Stimulated activated CD8-positive, alpha-beta memory T cell treated with anti-CD3 and anti-CD28 coated beads, Interleukin-4, amount 100 ng/mL, for 4 hours (primary cell): ENCODE measurements at regions not wholly inside any gene's neighbourhood (a gene's known extent, or its start where the extent isn't known, plus 50 kb on each side); places are given as distances from the start of the nearest gene placed in this dataset.

Experiments
- DNase-seq, 2 donors: peaks; one replicate each; pipeline ENCODE4 v3.0.0-alpha.2; 2020; ENCODE audit warnings: low read depth in 2 of 2, low spot score in 1 of 2

DNA sequence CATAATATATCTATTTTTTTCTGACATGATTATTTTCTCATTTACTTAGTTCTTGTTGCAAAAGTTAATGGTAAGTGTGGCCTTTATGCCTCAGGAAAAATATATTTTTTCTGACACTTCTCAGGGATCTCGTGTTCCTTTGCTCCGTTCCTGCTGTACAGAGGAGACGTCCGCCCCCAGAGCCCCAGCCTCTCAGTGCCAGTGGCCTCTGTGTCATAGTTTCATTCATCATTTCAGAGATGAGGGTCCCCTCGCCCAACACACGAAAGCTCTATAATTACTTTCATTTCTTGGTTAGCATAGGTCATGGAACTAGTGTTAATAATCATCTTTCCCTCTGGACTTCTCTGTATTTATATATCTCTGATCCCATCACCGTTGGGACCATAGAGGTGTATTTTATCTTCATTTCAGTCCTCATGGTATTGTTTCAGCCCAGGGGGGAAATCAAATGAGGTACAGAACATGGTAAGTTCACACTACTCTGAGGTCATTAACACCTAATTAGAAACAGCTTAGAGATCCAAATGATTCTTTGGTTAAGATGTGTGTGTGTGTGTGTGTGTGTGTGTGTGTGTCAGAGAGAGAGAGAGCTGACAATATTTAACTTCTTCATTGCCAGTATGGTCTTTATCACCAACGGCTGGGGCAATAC is 631.1 kb upstream of the TENM3 start:
- no peak for DNase-seq

DNA sequence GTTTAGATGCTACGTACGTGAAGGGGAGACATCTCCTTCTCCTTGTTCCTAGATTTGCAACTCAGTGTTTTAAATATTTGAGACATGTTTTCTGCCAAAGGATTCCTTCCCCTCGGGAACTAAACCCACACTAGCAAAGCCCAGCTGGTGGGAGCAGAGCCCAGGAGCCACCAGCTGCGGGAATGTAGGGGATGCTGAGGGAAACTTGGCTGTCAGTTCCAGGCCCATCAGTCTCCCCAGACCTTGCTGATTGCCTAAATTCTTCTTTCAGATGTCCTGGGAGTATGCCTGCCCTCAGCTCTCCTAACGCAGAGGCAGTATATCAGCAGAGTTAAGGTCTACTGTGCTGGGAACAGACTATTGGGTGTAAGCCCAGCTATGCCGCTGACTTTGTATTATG is 630.0 kb upstream of the TENM3 start:
- DNase-seq = no peak

DNA sequence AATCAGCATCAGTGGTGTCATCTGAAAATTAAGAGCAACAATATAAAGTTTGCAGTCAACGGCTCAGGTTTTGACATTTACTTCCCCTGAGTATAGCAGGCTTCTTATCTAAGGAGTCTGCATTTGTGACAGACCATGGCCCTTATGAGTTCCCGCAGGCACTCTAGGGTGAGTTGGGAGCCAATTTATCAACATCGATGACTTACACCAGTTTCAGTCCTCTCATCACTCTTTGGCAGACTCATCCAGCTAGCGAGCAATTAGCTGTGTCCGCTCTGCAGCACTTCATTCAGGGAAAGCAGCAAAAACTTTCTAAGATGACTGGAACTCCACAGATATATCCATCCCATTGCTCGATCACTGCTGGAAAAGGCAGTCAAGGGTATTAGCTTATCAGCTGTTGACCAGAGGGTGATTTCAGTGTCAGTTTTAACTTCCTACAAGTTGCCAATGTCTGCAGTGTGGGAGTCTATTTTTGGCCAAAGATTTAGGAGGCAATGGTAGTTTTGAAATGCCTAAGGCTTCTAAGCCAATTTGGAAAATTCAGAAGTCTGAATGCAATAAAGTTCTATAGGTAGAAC is 625.1 kb upstream of the TENM3 start:
- no peak for DNase-seq

DNA sequence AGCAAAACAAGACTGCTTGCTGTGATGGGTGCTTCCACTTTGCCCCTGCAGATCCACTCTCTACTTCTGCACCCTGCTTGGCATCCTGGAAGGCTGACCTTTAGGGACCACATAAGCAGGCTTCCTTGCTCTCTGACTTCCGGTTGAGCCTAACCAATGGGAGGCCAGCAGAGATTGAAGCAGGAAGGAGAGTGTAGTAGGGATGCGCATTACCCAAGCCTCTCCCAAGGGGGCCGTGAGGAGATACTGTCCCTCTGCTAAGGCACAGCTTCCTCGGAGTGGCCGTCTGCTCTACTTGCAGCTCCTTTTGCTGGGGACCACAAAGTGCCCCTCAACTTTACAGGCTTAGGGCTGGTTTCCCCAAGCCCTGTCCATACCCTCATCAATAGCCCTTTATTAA is 624.3 kb upstream of the TENM3 start:
- no peak for DNase-seq

DNA sequence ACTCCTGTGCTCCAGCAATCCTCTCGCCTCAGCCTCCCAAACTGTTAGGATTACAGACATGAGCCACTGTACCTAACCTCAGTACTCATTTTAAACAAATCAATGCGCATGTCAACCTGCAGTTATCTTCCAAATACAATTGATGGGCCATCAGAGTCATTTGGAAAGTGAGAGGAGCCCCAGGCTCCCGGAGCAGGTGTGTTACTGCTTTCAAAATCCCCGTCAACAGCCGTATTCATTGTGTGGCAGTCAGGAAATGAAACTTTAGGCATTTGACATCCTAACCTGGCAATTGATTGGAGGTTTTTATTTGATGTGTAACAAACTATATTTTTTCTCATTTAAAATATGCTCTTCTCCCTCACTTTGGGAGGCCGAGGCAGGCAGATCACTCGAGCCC is 623.6 kb upstream of the TENM3 start:
- DNase-seq = no peak

DNA sequence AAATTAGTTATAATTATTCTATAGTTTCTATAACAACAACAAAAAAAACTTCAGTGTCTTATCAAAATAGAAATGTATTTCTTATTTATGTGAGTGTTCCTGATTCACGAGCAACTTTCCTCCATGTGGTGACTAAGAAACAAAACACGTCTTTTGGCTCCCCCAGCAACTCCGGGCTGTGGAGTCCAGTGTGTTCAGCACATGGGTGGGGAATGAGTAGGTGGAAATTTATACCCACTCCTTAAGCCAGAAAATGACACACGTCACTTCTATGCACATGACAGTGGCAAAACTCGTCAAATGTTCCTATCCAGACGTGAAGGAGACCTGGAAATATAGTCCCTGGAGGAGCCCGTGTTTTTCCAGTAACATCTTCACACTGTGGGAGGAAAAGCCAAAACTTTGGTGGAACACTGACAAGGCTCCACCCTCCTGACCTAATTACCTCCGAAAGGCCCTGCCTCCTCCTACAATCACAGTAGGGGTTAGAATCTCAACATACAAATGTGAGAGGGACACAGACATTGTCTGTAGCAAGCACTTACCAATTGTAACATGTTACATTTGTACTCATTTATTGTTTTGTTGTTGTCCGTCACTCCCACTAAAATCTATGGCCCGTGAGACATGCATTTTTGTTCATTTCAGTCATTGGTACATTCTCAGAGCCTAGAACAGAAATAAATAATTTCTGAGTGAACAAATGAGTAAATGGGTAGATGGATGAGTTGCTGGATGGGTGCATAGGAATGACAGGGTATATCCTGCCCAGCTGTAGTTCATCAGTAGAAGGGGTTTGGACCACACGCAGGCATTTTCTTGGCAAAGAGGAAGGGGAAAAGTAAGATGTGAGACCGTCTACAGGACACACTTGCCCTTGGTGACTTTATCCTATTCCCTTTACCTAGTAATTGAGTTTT is 605.8 kb upstream of the TENM3 start:
- DNase-seq = no peak

DNA sequence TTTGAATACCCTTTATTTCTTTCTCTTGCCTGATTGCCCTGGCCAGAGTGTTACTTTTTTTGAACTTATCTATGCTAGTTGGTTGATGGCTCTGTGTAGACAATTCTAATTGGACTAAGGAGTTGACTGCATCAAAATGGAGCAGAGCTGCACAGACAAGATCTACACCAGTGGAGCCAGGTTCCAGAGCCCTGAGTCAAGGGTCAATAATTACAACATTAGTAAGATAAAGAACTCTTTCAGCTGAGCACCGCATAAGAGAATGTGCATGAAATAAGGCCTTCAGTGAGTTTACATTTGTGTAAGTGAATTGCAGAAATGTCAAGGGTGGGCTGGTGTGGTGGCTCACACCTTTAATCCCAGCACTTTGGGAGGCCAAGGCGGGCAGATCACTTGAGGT is 599.7 kb upstream of the TENM3 start:
- DNase-seq = no peak

DNA sequence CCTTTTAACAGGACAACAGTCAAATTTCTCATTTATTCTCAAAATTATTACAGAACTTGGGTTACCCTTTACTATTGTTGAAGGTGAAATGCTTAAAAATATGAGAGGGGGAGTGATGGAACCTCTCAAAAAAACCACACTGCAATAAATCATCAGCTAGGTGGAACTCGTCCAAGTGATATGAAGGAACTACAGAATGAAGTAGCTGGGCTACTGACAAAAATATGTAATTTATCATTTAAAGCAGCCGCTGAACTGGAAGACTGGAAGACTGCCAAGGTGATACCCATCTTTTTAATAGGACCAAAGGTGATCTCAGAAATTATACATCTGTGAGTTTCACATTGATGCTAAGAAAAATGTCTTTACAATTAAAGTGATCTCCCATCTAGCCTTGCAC is 597.7 kb upstream of the TENM3 start:
- DNase-seq = no peak

DNA sequence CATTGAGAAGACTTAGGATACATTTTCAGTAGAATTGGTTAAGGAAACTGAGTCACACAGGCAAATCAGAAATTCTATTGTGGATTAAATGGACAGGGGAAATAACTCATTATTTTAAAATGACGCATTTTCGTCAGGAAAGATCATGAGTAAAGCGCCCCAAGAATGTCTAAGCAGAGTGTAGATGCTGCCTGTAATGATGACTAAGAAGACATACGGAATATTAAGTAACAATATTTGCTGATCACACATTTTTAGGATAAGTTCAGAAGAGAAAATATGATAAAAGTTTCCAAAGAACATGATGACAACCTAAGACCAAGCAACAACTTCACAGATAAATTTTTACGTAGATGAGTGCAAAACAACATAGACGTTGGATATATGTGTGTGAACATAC is 596.3 kb upstream of the TENM3 start:
- no peak for DNase-seq

DNA sequence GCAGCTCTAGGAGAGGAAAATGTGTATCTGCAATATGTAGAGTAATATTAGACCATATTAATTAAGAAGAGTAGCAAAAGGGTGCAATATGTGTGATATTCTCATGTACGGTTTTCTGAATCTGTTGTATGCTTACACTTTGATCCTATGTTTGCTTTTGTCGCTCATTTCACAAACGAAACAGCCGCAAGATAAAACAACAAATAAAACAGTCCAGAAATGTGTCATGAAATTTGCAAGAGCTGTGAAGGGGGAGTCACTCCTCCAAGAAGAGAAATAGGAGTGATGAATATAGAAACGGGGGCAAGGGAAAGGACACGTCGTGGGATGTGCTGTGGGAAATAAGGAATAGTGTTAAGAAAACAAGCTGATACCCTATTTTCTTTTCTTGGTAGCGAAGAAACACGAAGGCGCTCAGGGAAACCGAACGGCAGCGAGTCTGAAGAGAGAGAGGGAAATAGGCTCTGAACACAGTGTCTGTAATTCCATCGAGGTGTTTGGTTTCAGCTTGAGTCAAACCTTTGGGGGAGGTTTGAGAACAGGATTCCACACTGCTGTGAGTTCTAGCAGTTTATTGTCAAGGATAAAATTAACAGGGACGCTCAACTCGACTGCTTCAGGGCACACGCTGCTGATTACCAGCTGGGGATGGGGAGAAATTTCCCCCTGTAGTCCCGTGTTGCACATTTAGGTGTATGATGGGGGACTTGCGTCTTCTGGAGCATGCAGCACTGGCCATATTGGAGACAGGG is 595.6 kb upstream of the TENM3 start:
- DNase-seq = no peak

DNA sequence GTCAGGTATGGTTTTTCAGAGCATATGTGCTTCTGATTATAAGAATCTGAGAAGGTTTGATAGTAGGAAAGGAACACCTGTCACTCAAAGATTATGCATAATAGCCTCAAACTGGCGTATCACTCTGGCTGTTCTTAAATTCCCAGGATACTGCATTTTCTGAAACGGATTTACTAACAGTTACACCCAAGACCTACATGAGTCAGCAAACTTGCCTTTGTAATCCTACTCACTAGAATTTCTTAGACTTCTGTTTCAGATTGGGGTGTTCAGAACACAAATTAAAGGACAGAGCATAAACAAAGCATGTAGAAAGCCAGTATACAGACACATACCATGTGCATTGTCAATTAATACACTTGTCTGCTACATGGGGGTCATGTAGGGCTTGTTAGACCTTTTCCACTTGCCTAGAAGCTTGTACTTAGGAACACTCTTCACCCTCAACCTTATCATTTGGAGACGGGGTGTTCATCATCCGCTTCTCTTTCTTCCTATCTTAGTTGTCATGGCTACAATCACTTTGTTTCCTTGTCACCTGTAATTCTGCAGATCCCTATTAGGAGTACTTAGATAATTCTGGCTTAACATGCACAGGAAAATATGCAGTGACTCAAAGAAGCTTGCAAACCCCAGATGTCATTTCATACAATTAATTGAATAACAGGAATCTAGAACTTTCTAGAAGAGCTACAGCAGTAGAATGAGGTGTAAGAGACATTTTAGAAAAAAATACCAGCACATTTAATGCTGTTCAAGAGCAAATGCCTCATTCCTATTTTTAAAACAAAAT is 593.0 kb upstream of the TENM3 start:
- DNase-seq = no peak

DNA sequence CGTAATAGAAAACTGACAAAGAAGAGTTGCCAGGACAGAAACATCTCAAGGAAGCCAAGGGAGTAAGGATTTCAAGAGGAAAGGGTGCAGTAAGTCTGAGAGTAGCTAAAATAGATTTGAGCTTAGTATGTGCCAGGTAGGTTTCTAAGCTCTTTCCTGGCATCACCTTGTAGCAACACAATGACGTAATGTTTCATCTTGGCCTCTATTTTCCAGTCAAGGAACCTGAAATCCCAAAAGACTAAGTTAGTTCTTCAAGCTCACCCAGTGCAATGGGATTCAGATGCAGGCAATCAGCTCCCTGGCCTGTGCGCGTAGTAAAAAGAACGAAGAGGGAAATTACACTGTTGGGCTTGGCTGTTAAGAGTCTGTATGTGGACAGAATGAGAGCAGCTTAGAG is 586.5 kb upstream of the TENM3 start:
- no peak for DNase-seq

DNA sequence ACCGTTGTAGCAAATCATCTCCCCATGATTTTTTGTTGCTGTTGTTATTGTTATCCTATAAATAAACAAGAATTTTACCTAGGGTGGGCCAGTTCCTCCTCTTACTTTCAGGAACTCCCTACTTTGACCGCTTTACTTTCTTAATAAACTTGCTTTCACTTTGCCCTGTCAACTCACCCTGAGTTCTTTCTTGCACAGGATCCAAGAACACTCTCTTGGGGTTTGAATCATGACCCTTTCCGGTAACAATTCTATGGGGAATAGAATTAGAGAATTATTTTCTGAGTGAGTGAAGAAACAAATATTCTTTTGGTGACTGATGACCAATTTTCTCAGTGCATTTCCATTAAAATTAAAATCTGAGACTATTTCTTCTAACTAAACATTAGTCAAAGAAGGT is 584.0 kb upstream of the TENM3 start:
- no peak for DNase-seq

DNA sequence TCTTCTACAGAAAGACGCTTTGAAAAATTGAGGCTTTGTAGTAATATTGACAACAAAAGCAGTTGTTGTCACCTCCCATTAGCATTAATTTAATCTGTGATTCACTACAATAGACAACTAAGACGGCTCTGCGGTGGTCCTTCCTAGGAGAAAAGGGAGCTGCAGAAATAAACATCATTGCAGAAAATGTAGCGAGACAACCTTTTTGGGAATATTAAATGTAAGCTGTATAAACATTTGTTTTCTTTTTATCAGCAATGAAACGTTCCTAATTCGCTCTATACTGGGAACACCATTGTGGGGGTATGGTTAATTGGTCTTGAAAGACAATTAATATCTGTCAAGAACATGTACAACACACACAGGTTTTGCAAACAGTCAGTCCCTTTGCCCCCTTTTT is 583.3 kb upstream of the TENM3 start:
- DNase-seq = no peak

DNA sequence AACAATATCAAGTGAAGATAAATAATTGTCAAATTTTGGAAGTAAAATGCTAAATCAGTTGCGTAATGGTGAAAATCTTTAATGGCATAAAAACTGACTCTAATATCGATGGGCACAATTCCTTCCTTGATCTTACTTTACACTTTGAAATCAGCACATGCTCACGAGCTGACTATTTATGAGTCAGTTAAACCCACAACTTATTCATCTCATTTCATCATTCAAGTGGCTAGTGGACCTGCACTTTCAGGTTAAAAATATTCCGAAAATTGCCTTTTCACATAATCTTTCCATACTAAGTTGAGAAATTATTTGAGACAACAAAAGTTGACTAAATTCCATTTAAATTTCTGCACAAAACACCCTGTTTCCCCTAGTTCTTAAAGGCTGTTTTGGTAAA is 582.1 kb upstream of the TENM3 start:
- no peak for DNase-seq

DNA sequence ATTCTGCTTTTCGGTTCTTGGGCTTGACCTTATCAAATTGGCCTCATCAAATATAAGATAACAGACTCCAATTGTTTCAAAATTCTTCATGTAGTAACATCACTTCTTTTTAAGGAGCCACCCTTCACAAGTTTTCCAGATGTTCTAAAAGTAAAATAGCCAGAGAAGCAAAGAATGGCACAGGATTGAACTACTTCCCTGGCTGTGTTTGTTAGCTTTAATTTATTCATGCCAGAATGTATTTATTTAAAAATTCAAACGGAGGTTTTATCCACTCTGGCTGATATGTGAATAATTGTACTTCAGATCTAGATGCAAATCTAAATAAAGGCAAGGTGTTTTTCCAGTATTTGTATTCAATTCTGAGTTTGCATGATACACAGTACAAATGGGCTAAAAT is 581.3 kb upstream of the TENM3 start:
- no peak for DNase-seq

DNA sequence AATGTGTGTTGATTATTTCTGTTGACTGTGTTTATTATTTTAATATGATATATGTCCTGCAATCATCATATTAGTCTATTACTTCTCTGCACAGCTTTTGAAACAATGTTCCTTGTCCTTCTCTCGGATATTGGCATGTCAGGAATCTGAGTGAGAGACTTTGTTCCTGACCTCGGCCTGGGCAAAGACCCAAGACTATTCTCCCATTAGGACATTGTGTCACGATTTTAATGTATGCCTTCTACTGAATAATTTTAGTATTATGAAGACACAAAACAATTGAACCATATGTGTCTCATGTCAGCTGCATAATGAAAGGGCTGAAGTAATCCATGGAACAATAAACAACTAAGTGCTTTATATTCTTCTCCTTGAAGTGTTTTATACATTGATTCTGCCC is 580.8 kb upstream of the TENM3 start:
- no peak for DNase-seq

DNA sequence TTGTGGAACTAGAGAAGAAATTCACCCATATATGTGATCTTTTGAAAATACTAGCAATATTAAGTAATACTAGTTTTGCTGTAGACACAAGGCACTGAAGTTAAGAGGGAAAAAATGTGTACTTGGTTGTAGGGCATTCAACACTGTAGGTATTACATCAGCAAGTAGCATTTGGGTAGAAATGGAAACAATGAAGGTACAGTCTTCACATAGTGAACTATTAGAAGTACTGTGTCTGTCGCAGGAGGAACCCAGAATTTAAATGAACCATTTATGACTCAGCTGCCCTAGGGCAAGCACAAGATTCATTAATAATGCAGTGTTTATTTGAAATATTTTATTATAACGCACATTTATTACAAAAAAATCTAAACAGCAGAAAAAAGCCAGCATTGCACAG is 572.7 kb upstream of the TENM3 start:
- DNase-seq = no peak

DNA sequence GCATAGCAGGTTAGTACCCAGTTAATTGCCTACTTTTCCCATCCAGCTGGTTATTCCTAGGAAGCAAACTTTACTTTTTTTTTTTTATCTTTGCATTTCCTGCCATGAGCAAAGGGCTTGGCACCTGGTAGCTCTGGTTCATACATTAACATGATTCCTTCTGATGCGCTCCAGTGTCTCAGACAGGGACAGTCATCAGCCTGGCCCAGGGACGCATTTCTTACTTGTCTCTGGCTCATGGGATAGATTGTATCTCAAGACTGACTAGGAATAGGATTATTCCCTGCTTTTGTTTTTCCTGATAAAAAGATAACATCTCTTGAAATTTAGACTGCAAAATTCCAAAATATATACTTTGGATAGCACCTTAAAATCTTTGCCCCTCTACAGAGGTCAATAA is 571.5 kb upstream of the TENM3 start:
- DNase-seq = no peak

DNA sequence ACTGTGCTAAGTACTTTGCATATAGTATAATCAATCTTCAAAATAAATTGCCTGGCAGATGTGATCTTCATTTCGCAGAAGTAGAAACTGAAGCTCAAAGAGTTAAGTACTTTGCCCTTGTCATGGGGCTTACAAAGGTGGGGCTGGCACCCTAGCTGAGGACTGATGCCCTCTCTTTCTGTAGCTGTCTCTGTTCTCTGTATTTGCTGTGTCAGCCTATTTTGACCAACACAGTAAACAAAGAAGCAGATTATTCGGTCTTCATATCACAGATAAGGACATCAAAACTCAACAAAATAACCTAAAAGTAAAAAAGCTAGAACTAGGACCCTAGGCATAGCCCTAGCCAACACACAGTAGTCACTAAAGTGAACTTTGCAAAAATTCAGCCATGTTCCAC is 570.5 kb upstream of the TENM3 start:
- no peak for DNase-seq

DNA sequence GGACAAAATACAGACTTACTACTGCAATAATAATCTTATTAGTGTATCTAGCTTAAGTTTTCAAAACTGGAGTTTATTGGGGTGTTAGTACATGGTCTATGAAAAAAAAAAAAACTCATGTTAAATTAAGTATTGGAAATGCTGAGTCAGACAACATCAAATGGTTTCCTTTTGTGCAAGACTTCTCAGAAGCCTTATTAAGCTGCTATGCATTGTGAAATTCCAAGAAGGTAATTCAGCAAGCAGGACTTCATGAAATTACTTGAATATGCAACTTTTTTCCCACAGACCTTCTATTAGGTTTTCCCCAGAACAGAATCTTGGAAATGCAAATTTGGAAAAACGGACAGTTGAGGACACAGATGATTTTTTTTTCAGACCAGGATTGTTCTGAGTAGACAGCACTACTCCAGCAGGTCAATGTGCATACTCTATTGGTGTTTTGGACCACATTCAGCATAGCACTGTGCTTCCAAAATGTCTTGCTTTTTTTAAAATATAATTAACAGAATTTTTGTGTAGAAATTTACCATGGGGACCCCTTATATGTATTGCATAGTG is 568.8 kb upstream of the TENM3 start:
- no peak for DNase-seq
